ENCODE measurements at regions not wholly inside any gene's neighbourhood (a gene's known extent, or its start where the extent isn't known, plus 50 kb on each side); places are given as distances from the start of the nearest gene placed in this dataset.
"Not testable (repeated sequence)": the region's sequence is repeated elsewhere in the genome, so short reads cannot be mapped to it uniquely, and the experiment has no call there.

DNA sequence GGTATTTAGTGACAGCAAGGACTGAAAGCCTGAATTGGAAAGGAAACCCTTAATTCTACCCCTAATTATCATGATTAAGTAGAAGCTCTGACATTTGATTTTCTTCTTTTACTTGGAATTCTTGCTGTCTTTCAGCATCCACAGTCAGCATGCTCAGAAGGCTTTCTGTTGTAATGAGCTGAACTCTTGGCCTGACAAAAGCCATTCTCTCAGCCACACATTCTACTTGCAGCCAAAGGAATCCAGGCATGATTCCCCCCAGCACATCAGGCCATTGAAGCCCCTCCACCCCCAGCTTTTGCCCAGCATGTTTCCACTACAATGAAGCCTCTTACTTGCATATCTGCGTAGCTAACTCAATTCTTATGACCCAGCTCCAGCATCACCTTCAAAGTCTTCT, 94.3 kb upstream of the FRMD4A start:
- no peak for DNase-seq (ENCODE audit: low read depth)

DNA sequence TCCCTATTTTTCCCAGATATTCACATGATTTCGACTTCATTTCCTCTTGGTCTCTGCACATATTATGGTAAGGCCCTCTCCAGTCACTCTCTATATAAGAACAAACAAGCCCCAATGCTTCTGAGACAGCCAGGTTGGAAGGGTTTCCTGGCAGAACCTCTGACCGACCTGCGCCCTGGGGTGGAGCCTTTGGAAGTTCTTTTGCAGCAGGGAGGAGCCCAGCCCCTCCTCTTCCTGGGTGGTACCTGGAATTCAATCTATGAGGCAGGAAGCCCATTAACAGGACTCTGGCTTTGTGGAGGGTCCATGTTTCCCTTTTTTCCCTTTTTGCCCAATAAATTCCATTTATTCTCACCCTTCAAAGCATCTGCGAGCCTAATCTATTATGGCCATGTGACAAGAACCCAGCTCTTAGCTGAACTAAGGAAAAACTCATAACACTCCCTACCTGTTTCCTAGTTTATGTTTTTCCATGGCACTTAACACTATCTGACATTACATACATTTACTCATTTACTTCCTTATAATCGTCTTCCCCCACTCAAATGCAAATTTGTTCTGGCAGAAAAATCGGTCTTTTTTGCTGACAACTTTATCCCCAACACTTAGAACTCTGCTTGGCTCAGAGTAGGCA, 92.5 kb upstream of the FRMD4A start:
- no peak for DNase-seq (ENCODE audit: low read depth)

DNA sequence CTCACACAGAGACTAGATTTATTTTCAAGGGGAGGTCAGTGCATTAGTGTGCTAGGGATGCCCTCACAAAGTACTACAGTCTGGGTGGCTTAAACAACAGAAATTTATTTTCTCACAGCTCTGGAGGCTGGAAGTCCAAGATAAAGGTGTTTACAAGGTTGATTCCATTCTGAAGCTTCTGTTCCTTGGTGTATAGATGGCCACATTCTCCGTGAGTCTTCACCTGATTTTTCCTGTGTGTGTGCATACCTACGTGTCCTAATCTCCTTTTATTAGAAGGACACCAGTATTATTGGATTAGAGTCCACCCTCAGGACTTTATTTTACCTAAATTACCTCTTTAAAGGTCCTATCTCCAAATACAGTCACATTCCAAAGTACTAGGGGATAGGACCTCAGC, 91.7 kb upstream of the FRMD4A start:
- no peak for DNase-seq (ENCODE audit: low read depth)

DNA sequence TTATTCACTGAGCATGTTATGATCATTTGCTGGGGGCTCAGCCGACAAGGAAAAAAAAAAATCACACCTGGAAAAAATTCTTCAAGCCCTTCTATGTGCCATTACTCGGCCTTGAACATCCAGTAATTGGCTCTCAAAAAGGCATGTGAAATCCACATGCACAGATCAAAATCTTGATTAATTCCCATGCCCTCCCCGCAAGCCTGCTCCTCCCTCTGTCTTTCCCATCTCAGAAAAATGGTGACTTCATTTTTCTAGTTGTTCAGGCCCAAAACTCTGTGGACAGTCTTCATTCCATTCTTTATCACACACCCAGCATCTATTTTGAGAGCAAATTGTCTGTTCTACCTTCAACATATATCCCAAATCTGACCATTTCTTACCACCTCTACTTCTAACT, 91.2 kb upstream of the FRMD4A start:
- no peak for DNase-seq (ENCODE audit: low read depth)

DNA sequence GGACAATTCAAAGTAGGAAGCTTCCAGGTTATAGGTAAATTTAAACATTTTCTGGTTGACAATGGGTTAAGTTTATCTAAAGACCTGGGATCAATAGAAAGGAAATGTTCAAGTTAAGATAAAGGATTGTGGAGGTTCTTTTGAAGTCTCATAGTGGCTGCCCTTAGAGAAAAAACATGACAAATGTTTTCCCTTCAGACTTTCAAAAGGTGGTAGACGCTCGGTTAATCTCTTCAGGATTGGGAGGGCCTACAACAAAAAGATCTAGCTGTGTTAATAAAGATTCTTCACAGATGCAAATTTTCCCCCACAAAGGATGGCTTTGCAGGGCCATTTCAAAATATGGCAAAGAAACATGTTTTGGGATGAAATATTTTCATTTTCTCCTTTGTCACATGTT, 86.6 kb upstream of the FRMD4A start:
- DNase-seq (ENCODE audit: low read depth), result not testable (repeated sequence)

DNA sequence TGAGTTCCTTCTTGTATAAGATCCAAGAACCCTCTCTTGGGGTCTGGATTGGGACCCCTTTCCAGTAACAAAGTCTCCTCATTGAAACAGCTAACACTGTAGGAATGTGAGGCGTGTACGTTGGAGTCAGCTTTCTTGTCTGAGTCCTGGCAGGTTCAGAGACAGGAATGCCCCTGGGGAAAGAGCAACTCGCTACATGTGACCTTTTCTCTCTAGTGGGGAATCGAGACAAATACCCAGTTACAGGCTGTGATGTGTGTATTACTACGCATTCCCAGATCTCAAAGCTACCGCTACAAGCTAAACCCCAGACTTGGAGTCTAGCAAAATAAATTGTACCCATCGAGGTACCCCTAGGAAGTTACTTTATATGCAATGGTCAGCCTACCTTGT, 85.6 kb upstream of the FRMD4A start:
- DNase-seq (ENCODE audit: low read depth), result no peak

DNA sequence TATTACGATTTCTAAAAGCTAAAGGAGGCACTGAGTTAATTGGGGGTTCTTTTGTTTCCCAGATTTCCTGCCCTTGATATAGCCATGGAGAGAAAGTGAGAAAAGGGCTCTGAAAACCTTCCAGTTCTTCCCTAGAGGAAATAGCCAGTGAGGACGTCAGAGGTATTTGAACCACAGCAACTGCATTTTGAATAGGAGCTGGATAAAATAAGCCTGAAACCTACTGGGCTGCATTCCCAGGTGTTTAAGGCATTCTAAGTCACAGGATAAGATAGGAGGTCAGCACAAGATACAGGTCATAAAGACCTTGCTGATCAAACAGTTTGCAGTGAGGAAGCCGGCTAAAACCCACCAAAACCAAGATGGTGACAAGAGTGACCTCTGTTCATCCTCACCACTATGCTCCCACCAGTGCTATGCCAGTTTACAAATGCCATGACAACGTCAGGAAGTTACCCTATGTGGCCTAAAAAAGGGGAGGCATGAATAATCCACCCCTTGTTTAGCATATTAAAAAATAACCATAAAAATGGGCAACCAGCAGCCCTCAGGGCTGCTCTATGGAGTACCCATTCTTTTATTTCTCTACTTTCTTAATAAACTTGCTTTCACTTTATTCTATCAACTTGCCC, 85.1 kb upstream of the FRMD4A start:
- no peak for DNase-seq (ENCODE audit: low read depth)

DNA sequence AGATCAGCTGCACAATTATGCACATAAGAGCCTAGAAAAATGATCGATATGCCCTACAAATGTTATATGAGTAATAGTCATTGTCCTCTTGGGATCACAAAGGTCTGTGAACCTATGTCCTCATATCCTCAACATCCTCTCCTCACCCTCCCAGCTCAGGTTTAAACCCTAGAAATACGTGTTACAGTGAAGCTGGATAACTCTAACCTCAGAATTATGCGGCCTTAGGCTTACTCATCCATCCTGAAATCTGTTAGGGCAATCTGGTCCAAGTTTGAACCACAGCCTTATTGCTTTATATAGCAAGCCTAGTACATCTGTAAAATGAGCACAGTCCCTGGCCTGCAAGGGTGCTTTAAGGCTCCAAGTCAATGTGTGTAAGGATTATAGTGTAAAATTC, 84.2 kb upstream of the FRMD4A start:
- no peak for DNase-seq (ENCODE audit: low read depth)

DNA sequence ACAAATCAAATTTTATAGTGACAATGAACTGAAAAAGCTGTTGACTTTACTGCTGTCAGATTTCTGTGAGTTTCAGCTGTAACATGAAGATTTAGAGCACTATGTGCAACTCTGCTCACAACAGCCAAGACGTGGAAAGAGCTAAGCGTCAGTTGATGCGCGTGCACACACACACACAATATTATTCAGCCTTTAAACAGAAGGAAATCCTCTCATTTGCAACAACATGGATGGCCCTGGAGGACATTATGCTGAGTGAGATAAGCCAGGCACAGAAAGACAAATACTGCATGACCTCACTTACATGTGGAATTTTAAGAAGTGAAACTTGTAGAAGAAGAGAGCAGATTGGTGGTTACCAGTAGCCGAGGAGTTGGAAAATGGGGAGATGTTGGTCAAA, 82.8 kb upstream of the FRMD4A start:
- DNase-seq (ENCODE audit: low read depth), result no peak

DNA sequence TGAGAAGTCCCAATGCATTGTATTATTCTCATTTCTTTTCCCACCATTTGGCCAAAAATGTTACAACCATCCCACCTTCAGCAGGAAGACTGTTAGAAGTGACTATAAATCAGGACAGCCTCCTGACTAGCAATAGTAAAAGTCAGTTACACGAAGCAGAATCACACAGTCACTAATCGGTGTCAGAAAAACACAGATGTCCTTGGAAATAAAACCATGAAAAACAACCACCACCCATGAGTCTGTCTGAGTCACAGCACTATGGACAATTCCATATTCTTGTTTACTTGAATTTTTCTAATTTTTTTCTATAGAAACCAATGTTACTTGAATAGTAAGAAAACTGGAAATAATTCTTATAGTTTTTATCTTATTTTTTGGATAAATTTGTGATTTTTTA, 81.9 kb upstream of the FRMD4A start:
- DNase-seq (ENCODE audit: low read depth), result no peak

DNA sequence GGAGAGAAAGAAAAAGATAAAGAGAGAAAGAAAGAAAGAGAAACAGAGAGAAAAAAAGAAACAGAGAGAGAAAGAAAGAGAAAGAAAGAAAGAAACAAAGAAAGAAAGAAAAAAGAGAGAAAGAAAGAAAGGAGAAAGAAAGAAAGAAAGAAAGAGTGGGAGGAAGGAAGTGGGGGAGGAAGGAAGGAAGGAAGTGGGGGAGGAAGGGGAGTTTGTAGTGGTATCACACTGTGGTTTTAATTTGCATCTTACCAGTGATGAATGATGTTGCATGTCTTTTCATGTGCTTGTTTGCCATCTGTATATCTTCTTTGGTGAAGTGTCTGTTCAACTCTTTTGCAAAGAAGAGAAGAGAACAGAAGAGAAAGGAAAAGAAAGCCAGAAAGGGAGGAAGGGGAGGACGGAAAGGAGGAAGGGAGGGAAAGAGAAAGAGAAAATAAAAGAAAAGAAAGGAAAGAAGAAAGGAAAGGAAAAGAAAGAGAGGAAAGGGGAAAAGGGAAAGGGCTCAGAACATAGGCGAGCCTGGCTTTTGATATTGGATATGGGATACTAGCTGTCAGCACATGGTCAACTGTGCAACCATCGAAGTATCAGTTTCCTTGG, 79.2 kb upstream of the FRMD4A start:
- DNase-seq (ENCODE audit: low read depth), result no peak

DNA sequence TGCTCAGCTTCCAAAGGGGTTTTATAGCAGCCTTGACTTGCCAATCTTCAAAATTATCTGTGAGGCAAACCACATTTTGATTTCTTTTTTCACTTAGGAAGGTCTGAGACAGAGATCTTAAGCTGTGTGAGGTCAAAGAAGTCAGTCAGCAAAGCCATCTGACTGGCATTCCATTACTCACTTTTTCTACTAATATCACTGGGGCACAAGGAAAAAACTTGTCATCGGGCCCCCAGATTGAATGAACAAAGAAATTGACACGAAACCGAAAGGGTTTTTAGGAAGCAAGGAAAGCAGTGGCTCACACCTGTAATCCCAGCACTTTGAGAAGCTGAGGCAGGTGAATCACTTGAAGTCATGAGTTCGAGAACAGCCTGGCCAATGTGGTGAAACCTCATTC, 78.5 kb upstream of the FRMD4A start:
- no peak for DNase-seq (ENCODE audit: low read depth)

DNA sequence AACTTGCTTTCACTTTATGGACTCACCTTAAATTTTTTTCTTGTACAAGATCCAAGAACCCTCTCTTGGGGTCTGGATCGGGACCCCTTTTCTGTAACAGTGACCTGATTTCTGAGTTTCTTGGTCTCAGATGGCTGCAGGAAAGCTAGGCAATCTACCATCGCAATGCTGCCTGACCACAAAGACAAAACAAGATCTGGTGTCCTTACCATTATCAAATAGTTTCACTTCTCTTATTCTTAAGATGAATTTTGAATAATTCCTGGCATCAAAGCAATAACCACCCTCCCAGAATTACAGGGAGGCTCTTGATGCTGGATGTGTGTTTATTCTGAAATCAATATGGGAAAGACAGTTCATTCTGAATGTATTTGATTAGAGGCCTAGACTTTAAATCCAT, 77.4 kb upstream of the FRMD4A start:
- no peak for DNase-seq (ENCODE audit: low read depth)

DNA sequence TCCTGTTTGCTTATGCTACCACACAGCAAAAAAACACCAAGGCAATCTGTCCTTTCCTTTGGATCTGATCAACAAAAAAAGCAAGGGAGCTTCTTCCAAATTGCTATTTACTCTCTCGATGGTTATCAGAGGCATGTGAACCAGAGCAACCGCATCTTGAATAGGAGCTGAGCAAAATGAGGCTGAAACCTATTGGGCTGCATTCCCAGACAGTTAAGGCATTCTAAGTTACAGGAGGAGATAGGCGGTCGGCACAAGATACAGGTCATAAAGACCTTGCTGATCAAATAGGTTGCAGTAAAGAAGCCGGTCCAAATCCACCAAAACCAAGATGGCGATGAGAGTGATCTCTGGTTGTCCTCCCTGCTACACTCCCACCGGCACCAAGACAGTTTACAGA, 76.8 kb upstream of the FRMD4A start:
- no peak for DNase-seq (ENCODE audit: low read depth)

DNA sequence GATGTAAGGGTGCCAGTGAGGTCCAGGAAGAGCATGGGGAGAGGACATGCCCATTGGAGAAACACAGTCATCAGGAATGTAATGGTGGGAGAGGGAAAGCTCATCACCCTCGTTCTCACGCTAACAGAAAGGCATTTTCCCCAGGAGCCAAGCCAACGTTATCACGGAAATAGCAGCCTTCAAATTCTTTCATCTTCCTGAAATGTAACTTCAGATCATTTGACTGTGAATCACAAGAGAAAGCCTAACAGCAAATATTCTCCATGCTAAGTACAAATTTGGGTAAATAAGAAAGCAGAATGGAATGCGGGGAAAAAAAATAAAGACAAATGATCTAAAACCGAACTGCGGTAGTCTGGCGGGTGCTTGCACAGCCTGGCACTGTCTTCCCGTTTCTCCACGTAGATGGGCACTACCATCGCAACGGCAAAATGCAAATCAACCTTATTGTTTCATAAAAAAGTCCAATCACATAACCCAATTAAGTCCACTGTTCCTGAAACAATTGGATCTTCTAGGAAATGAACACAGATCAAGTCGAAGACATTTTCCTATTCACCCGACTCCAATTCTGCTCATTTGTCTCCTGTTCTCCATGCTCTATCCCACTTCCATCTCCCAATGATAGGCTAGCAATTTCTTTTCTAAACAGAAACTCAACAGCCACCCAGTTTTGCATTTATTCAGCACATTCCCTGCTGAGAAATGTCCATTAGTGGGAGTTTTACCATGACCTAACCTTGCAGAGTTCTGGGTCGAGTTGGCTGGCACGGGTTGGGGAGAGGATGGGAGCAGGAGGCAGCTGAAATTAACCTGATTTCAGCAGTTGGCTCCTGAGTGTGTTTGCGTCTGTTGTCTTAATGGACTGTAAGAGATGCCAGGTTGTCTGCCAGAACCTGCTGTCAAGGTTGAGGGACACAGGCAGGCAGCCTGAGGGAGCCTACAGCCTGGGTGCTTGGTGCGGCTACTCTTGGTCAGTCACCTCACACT, 74.6 kb upstream of the FRMD4A start:
- no peak for DNase-seq (ENCODE audit: low read depth)

DNA sequence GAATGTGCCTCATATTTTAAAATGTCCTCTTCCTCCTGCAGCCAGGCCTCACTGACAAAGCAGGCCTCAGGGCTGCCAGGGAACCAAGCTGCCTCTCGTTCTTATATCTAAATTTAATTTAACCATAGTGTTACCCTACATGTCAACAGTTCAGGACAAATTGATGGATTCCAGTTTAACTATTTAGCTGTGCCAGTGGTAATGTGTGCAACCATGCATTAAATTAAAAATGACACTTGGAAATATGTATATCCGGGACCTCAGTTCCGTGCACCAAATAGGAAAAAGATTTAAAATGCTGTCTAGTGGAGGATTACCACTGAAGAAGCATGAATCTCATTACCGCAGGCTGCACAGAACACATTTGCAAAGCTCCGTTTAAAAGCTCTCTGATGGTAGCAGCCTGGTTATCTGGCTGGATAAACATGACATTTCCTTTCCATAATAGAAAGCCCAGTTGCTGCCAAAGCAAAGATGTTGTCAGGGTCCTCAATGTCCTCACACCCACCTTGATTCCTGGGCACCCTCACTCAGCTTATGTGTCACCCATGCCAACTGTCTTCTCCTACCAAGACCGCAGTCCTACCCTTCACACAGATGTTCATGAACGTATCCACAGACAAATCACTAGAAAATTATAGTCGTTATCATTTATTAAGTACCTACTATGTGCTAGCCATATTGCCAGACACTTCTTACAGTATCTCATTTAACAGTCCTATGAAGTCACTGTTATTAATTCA, 73.3 kb upstream of the FRMD4A start:
- no peak for DNase-seq (ENCODE audit: low read depth)

DNA sequence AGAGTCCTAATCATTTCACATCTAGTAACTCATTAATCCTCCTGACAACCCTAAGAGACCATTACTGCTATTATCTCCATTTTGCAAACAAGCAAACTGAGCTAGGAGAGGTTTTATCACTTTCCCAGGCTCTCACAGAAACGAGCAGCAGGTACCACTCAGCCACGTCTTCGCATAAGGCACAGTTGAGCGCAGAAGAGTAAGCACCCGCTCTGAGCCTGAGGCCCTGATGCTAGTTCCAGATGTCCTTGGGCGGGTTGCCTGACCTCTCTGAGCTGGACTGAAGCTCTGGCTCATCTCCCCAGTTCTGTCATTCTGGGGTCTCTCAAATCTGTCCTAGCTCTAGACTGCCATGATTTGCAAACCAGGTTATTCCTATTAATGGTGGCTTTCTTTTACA, 72.6 kb upstream of the FRMD4A start:
- no peak for DNase-seq (ENCODE audit: low read depth)

DNA sequence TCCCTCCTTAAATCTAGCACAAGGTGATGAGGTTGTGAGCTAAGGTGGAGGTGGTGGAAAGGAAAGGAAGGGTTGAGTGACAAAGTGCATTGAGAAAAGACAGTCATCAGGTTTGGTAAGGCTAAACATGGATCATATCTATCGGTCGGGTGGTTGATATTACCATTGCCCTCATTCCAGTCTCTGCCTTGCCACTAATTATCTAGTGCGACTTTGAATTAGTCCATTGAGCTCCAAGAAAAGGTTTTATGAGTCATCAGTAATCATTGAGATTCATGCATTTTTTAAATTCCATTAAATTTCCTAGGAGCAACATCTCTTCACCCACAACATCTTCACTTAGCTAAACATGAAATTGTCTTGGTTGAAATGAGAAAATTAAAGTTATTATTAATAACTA, 68.9 kb upstream of the FRMD4A start:
- DNase-seq (ENCODE audit: low read depth), result no peak

DNA sequence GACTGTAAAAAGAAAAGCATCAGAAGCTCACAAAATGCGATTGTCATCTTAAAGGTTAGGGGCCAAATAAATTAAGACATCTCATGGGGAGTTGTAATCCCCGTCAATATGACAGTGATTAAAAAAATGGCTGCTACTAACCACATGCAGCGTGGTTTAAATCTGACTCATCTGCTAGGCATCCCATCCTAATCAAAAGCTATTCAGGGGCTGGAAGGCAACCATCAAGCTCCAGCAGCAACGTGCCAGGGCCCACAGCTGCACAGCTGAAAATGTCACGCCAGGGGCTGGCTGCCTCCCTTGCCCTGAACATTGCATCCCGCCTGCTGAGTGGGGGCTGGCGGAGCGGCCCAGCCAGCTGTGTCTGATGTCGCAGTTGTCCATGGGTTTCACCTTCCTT, 66.3 kb upstream of the FRMD4A start:
- no peak for DNase-seq (ENCODE audit: low read depth)

DNA sequence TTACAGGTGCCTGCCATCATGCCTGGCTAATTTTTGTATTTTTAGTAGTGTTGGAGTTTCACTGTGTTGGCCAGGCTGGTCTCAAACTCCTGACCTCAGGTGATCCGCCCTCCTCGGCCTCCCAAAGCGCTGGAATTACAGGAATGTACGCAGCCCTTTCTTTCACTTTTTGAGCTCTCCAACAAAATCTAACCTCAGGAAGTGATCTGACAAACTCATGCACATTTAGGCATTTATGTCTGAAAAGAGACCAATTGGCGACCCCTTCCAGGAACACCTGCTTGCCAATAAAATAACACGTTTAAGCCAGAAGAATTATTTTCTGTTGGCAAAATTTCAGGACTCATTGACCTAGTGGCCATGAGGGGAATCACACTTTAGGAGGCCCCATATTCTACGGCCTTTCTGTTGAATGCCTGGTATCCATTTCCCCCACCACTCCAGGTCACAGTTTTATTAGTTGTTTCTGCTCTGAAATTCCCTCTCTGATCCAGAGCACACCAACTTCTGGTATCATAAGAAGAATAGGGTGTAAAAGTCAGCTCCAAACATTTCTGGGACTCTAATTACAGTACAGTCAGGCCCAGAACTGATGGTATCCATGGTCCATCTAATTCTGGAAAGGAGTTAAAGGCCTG, 65.8 kb upstream of the FRMD4A start:
- no peak for DNase-seq (ENCODE audit: low read depth)

DNA sequence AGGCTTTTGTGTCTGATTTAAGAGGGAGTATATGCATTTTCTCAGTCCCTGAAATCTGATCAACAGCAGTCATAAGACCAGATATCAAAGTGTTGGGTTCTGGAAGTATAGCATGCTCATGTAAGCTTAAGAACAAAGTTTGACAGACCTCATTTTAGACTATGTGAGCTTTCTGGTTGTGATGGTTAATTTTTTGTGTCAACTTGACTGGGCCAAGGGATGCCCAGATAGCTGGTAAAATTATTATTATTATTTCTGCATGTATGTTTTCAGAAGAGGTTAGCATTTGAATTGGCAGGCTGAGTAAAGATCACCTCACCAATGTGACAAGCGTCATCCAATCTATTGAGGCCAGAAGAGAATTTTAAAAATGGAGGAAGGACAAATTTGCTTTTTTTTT, 63.5 kb upstream of the FRMD4A start:
- no peak for DNase-seq (ENCODE audit: low read depth)

DNA sequence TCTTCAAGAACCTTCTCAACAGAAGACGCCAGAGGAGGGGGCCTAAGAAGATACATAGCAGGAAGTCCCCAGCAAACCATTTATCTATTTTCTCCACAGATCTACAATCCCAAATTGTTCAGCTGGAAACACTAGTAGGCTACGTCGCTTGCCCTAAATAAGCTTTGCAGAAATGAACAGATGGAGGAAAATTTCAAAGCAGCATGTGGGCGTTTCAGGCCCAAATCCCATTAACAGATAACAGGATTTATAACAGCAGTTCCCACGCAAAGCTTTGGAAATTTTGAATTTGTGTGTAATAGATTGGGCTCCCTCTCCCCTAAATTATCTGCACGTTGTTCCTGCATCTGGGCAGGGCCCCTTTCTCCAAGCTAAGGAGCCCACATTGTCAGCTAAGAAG, 60.6 kb upstream of the FRMD4A start:
- no peak for DNase-seq (ENCODE audit: low read depth)
